ENCODE measurements at regions not wholly inside any gene's neighbourhood (a gene's known extent, or its start where the extent isn't known, plus 50 kb on each side); places are given as distances from the start of the nearest gene placed in this dataset.

DNA sequence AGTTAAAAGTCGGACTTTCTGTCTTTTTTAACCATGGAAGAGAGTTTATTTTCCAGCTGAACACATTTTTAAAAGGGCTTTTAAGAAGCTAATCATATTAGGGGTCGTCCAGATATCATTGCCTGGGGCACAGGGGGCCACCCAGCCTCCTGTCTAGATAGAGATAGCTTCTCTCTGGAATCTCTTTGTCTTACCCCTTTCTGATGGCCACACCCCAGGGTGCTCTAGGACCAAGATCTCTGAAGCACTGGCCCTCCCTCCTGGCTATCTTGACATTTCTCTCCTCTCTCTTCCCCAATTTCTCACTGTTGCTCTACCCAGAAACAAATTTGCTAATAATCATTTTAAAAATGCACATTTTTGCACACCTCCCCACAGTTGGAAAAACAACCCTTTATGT, 204.4 kb downstream of the NXNL2 start:
- TF ChIP-seq, protein P1, sequence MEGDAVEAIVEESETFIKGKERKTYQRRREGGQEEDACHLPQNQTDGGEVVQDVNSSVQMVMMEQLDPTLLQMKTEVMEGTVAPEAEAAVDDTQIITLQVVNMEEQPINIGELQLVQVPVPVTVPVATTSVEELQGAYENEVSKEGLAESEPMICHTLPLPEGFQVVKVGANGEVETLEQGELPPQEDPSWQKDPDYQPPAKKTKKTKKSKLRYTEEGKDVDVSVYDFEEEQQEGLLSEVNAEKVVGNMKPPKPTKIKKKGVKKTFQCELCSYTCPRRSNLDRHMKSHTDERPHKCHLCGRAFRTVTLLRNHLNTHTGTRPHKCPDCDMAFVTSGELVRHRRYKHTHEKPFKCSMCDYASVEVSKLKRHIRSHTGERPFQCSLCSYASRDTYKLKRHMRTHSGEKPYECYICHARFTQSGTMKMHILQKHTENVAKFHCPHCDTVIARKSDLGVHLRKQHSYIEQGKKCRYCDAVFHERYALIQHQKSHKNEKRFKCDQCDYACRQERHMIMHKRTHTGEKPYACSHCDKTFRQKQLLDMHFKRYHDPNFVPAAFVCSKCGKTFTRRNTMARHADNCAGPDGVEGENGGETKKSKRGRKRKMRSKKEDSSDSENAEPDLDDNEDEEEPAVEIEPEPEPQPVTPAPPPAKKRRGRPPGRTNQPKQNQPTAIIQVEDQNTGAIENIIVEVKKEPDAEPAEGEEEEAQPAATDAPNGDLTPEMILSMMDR (IDR thresholded peaks at IDR 0.05): no peak
- TF ChIP-seq EZH2 (IDR thresholded peaks at IDR 0.05; ENCODE audit: borderline replicate concordance, insufficient read depth, low read depth, low read length, poor library complexity, severe bottlenecking): no peak

All from B cell (primary cell).